ENCODE measurements at regions not wholly inside any gene's neighbourhood (a gene's known extent, or its start where the extent isn't known, plus 50 kb on each side); places are given as distances from the start of the nearest gene placed in this dataset.

DNA sequence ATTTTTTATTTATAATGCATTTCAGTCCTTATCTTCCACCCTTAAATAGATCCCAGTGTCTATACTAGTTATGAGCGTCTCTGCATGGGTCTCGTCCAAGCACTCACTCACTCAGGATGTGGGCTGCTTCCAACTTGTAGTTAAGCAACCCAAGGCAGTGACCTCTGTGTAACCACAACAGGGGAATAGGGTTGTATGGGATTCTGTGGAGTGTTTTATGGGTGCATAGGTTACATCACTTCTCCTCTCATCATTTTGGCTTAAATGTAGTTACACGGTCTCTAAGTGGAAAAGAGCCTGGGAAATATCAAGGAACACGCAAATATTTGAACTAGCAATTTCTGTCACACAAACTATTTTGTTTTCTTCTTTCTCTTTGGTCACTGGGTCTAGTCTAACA is 931.0 kb downstream of the STIM2 start:
- TF ChIP-seq YY1 (IDR thresholded peaks at IDR 0.05; ENCODE audit: insufficient read depth, insufficient read length) (no peak), ZNF274 (IDR thresholded peaks at IDR 0.05; ENCODE audit: low read depth, low read length) (no peak), SUZ12 (IDR thresholded peaks at IDR 0.05; ENCODE audit: extremely low read depth, insufficient read depth, insufficient read length) (no peak)

Measured in NT2/D1 (cell line).